Spinal cord (tissue), 9 donors: ENCODE measurements at regions not wholly inside any gene's neighbourhood (a gene's known extent, or its start where the extent isn't known, plus 50 kb on each side); places are given as distances from the start of the nearest gene placed in this dataset.
"Not testable (repeated sequence)": the region's sequence is repeated elsewhere in the genome, so short reads cannot be mapped to it uniquely, and the experiment has no call there.

Experiments used
- DNase-seq, 6 donors: peaks; one replicate each; pipeline versions ENCODE4 v3.0.0 to v3.0.0-alpha.2; 2013 to 2015; ENCODE audit warnings: low spot score in 6 of 6, low read depth in 4 of 6
- H3K27ac ChIP-seq: one replicate; pipeline ENCODE4 v1.5.1; 2013; ENCODE audit warnings: low read depth, low read length, control low read depth
- H3K27me3 ChIP-seq: one replicate; pipeline ENCODE4 v1.6.1; 2013; ENCODE audit warnings: low read length; ENCODE audit not compliant: control insufficient read depth, insufficient read depth
- H3K36me3 ChIP-seq: one replicate; pipeline ENCODE4 v1.6.1; 2013; ENCODE audit warnings: low read length; ENCODE audit not compliant: control insufficient read depth, insufficient read depth
- H3K4me1 ChIP-seq: one replicate; pipeline ENCODE4 v1.6.1; 2013; ENCODE audit warnings: low read length; ENCODE audit not compliant: control insufficient read depth, insufficient read depth
- H3K4me3 ChIP-seq: one replicate; pipeline ENCODE4 v1.5.1; 2013; ENCODE audit warnings: low read depth, low read length, control low read depth
- H3K9me3 ChIP-seq: one replicate; pipeline ENCODE4 v1.6.1; 2013; ENCODE audit warnings: low read length; ENCODE audit not compliant: control insufficient read depth, insufficient read depth
- WGBS: methylation state at CpG from one replicate; pipeline ENCODE4 v1.1.5; 2013; ENCODE audit warnings: missing lambda C conversion rate; ENCODE audit not compliant: insufficient coverage; 5-methylcytosine and 5-hydroxymethylcytosine counted together
- donor health status: healthy.

DNA sequence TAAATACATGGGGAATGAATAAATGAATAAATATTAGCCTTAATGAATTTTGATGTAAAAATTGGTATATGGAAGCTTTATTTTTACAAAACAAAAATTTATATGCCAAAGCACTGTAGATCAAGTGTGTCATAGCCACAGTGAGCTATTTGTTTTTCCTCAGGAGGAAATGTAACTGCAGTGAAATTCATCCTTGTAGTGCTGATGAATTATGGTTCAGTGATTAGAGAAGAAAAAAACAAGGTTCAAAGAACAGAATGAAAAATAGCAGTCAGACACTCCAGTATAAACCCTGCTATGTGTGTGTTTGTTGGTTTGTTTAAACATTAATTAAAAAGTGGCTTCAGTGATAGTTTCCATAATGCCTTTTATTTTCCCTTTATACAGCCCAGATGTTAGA is 228.0 kb upstream of the GPR149 start:
- H3K4me3 ChIP-seq: no peak overlapping the region
- H3K27me3 ChIP-seq: no peaks in the 10 kb centered on the region
- DNase-seq: peak in 1 of 6 donors; percentile 45
- H3K4me1 ChIP-seq: no peaks in the 10 kb centered on the region
- H3K27ac ChIP-seq: no peak overlapping the region
- no peaks in the 10 kb centered on the region for H3K36me3 ChIP-seq
- H3K9me3 ChIP-seq: no peaks in the 10 kb centered on the region

DNA sequence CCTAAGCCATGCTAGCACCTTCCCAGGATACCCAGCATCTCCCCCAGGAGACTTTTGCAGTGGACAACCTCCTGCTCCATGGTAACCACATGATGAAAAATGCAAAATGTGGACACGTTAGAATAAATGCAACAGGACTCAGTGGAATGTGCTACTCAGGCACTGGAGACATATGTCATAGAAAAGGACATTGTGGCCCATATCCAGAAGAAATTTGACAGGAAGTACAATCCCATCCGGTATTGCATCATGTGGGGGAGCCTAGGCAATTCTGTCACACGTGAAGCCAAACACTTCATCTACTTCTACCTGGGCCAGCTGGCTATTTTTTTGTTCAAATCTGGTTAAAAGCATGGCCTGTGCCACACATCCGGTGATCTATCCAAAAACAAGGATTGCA is 227.2 kb upstream of the GPR149 start:
- H3K36me3 ChIP-seq: no peaks in the 10 kb centered on the region
- 78% methylated on average over 3 of the region's 4 CpGs for WGBS
- no peaks in the 10 kb centered on the region for H3K9me3 ChIP-seq
- DNase-seq: no peak
- no peak overlapping the region for H3K4me3 ChIP-seq
- no peak overlapping the region for H3K27ac ChIP-seq
- no peaks in the 10 kb centered on the region for H3K4me1 ChIP-seq
- no peaks in the 10 kb centered on the region for H3K27me3 ChIP-seq

DNA sequence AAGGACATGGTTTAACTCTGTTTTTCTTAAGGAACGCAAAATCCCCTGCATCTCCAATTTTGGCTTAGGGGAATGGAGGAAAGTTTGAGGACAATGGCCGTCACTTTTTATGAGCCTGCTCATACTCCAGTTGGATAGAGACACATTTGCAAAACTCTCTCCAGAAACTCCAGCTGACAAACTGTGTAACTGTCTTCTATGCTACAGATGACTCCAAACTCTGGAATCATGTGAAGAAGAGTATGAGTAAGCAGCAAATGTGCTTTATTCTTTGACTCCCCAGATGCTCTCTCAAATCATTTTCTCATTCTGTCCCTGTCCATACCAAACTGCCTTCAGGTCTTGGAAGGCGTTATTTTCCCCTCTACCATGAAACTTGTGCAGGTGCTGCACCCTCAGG is 226.5 kb upstream of the GPR149 start:
- Histone ChIP-seq H3K27ac (no peak overlapping the region), H3K4me1 (no peaks in the 10 kb centered on the region), H3K4me3 (no peak overlapping the region), H3K36me3 (no peaks in the 10 kb centered on the region), H3K9me3 (no peaks in the 10 kb centered on the region), H3K27me3 (no peaks in the 10 kb centered on the region)
- WGBS: 71% methylated on average over 1 of the region's 3 CpGs
- DNase-seq: no peak

DNA sequence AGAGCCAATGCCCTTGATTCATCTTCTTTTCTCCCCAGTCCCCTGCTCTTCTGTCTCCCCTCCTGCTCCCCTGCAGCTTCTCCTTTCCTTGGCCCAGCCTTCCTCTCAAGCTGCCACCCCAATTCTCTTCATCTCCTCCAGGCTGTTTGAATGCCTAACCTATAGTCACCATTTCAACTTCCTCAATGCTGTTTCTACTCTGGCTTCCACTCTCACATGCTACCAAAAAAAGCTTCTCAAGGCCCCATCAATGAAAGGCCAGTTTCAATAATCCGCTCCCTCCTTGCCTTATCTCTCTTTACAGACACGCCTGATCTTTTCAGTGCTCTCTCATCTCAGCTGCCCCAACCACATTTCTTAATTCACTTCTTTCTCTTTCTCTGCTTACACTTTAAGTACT is 212.2 kb upstream of the GPR149 start:
- no peaks in the 10 kb centered on the region for H3K4me1 ChIP-seq
- no peak overlapping the region for H3K4me3 ChIP-seq
- H3K27me3 ChIP-seq: no peaks in the 10 kb centered on the region
- no peak overlapping the region for H3K27ac ChIP-seq
- WGBS: 100% methylated on average over 2 of the region's 2 CpGs
- peaks cover 2% of the 10 kb centered on the region for H3K9me3 ChIP-seq
- no peaks in the 10 kb centered on the region for H3K36me3 ChIP-seq
- DNase-seq: no peak

DNA sequence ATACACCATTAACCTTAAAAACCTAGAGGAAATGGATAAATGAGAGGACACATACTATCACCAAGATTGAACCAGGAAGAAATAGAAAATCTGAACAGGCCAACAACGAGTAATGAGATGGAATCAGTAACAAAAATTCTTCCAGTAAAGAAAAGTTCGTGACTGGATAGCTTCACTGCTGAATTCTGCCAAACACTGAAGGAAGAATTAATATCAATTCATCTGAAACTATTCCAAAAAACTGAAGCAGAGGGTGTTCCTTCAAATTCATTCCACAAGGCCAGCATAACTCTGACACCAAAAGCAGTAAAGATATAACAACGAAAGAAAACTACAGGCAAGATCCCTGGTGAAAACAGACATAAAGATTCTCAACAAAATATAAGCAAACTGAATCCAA is 195.8 kb upstream of the GPR149 start:
- DNase-seq: no peak
- no CpG with 5 or more reads among the region's 3 CpGs for WGBS
- H3K27ac ChIP-seq: no peak overlapping the region

DNA sequence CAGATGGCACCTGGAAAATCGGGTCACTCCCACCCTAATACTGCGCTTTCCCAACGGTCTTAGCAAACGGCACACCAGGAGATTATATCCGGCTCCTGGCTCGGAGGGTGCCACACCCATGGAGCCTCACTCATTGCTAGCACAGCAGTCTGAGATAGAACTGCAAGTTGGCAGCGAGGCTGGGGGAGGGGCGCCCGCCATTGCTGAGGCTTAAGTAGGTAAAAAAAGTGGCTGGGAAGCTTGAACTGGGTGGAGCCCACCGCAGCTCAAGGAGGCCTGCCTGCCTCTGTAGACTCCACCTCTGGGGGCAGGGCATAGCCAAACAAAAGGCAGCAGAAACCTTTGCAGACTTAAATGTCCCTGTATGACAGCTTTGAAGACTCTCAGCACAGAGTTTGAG is 189.6 kb upstream of the GPR149 start:
- 98% methylated on average over 7 of the region's 10 CpGs for WGBS

More for the DNA sequence above, 195.8 kb upstream of the GPR149 start:
- H3K9me3 ChIP-seq: no peaks in the 10 kb centered on the region
- H3K4me1 ChIP-seq: no peaks in the 10 kb centered on the region
- H3K27me3 ChIP-seq: no peaks in the 10 kb centered on the region
- H3K36me3 ChIP-seq: no peaks in the 10 kb centered on the region
- H3K4me3 ChIP-seq: no peak overlapping the region

DNA sequence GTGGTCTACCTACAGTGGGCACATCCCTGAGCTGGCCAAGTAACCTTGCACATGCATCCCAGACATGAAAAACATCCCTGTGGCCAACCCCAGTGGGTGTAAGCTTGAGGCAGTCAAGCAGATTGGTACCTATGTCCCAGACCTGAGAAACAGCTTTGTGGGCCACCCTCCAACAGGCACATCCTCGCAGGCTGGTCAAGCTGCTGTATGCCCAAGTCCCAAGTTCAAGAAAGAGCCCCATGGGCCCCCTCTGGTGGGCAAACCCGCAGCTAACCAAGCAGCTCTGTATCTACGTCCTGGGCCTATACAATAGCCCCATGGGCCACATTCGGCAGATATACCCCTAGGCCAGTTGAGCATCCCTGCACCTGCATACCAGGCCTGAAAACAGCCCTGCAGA is 186.3 kb upstream of the GPR149 start:
- DNase-seq: no peak
- H3K27me3 ChIP-seq: no peaks in the 10 kb centered on the region
- no peak overlapping the region for H3K4me3 ChIP-seq
- H3K4me1 ChIP-seq: no peaks in the 10 kb centered on the region
- no peak overlapping the region for H3K27ac ChIP-seq
- no peaks in the 10 kb centered on the region for H3K36me3 ChIP-seq
- WGBS: 88% methylated on average over 4 of the region's 4 CpGs
- H3K9me3 ChIP-seq: no peaks in the 10 kb centered on the region

More for the DNA sequence above, 189.6 kb upstream of the GPR149 start:
- not testable (repeated sequence) for H3K4me1 ChIP-seq, H3K9me3 ChIP-seq, H3K27me3 ChIP-seq, DNase-seq, H3K36me3 ChIP-seq, H3K27ac ChIP-seq, H3K4me3 ChIP-seq

DNA sequence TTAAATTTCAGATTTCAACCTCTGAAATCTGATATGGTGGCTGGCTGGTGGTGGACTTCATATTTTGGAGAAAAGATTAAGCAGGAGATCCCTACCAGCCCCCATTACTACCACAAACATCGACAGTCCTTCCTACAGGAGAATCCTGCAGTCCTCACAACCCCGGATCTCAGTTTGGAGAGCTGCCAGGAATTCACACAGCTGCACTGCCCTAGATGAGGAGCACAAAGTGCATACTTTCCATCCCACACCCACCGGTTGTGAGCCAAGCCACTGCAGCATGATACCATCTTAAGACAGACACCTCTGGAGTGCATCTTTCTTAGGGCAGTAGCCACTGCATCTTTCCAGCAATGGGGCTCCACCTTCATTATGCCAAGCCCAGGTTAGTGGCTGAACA is 185.5 kb upstream of the GPR149 start:
- peak in 1 of 6 donors; percentile 7 for DNase-seq
- H3K36me3 ChIP-seq: no peaks in the 10 kb centered on the region
- no peak overlapping the region for H3K4me3 ChIP-seq
- no peaks in the 10 kb centered on the region for H3K9me3 ChIP-seq
- H3K4me1 ChIP-seq: no peaks in the 10 kb centered on the region
- no peaks in the 10 kb centered on the region for H3K27me3 ChIP-seq
- no peak overlapping the region for H3K27ac ChIP-seq
- WGBS: 44% methylated on average over 3 of the region's 3 CpGs

DNA sequence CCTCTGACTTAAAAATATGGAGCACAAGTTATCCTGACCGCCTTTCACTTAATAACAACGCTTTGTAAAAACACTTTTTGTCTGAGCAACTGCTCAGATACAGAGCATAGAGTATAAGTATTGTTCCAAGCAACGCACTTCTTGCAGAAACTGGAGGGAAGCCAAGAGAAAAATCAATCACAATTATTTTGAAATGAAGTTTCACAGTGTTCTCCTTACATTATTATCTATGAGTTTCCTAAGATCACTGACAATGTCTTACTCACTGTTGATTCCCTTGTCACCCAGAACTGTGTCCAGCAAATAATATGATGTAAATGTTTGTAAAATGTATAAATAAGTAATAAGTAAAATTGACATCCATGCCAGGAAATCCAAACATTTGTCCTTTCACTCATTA is 184.6 kb upstream of the GPR149 start:
- H3K27ac ChIP-seq: no peak overlapping the region
- no peaks in the 10 kb centered on the region for H3K4me1 ChIP-seq
- no peaks in the 10 kb centered on the region for H3K27me3 ChIP-seq
- no peaks in the 10 kb centered on the region for H3K9me3 ChIP-seq
- H3K4me3 ChIP-seq: no peak overlapping the region
- no peaks in the 10 kb centered on the region for H3K36me3 ChIP-seq
- WGBS: no CpG with 5 or more reads among the region's 3 CpGs
- DNase-seq: peak in 2 of 6 donors; percentile 3 to 37

DNA sequence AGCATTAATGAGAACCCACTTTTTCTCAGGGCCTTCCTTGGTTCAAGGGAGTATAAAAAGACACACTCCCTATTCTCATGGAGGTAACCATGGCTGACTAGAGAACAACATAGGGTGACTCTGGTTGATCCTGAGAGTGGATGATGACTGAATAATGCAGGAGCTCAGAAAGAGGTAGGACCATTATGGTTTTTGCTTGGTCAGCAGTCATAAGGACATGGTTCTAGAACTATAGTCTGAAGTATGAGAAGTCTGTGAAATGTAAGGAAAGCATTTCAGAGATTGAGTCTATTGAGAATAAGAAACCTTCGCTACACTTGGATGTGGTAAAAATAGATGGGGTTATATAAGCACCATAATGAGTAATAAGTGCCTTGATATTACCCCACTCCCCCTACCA is 184.1 kb upstream of the GPR149 start:
- no peaks in the 10 kb centered on the region for H3K9me3 ChIP-seq
- H3K27ac ChIP-seq: no peak overlapping the region
- no peak for DNase-seq
- no peaks in the 10 kb centered on the region for H3K4me1 ChIP-seq
- WGBS: no CpG with 5 or more reads among the region's 1 CpG
- H3K27me3 ChIP-seq: no peaks in the 10 kb centered on the region
- H3K36me3 ChIP-seq: no peaks in the 10 kb centered on the region
- H3K4me3 ChIP-seq: no peak overlapping the region

DNA sequence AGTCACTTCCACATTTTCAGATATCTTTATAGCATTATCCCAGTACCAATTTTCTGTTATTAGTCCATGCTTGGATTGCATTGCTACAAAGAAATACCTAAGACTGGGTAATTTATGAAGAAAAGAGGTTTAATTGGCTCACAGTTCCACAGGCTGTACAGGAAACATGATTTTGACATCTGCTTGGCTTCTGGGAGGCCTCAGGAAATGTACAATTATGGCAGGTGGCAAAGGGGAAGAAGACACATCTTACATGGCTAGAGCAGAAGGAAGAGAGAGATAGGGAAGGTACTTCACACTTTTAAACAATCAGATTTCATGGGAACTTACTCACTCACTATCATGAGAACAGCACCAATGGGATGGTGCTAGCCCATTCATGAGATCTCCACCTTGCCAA is 172.3 kb upstream of the GPR149 start:
- Histone ChIP-seq H3K27ac (no peak overlapping the region), H3K36me3 (no peaks in the 10 kb centered on the region), H3K4me1 (no peaks in the 10 kb centered on the region), H3K27me3 (no peaks in the 10 kb centered on the region), H3K9me3 (no peaks in the 10 kb centered on the region), H3K4me3 (no peak overlapping the region)
- no peak for DNase-seq
